GM23338 (cell line): ENCODE measurements at regions not wholly inside any gene's neighbourhood (a gene's known extent, or its start where the extent isn't known, plus 50 kb on each side); places are given as distances from the start of the nearest gene placed in this dataset.

Experiments
- ATAC-seq: fragments of 200-7000 bp; cut with Tn5 transposase; 3 replicates; pipeline ENCODE4 v1.9.1; 2020
- DNase-seq: peaks from one replicate; pipeline ENCODE4 v3.0.0-alpha.2; 2015; ENCODE audit warnings: low spot score
- H2AFZ ChIP-seq: fragments of 200-600 bp; sonication (generic); 2 replicates; pipeline ENCODE4 v1.8.0; 2016; ENCODE audit warnings: antibody characterized with exemption, mild to moderate bottlenecking, moderate library complexity
- H3F3A ChIP-seq: fragments of 200-600 bp; sonication (generic); replicated peaks from 2 replicates; pipeline ENCODE4 v1.8.0; 2017; ENCODE audit warnings: antibody characterized with exemption, mixed run types, low read depth
- H3K27ac ChIP-seq: fragments of 200-600 bp; sonication (generic); 2 replicates; pipeline ENCODE4 v1.6.1; 2016; ENCODE audit warnings: low read depth
- H3K27me3 ChIP-seq: fragments of 200-600 bp; sonication (generic); 2 replicates; pipeline ENCODE4 v1.8.0; 2016; ENCODE audit warnings: mild to moderate bottlenecking, mixed run types, moderate library complexity; ENCODE audit not compliant: insufficient read depth
- H3K36me3 ChIP-seq: fragments of 200-600 bp; sonication (generic); 2 replicates; pipeline ENCODE4 v1.8.0; 2016; ENCODE audit warnings: mild to moderate bottlenecking; ENCODE audit not compliant: insufficient read depth
- H3K4me1 ChIP-seq: fragments of 200-600 bp; sonication (generic); 2 replicates; pipeline ENCODE4 v1.8.0; 2016; ENCODE audit warnings: mild to moderate bottlenecking, moderate library complexity; ENCODE audit not compliant: insufficient read depth
- H3K4me2 ChIP-seq: fragments of 200-600 bp; sonication (generic); 2 replicates; pipeline ENCODE4 v1.7.1; 2017; ENCODE audit warnings: mixed run types
- H3K4me3 ChIP-seq: fragments of 200-600 bp; sonication (generic); 2 replicates; pipeline ENCODE4 v1.6.1; 2016; ENCODE audit warnings: mixed run types
- H3K79me2 ChIP-seq: fragments of 200-600 bp; sonication (generic); replicated peaks from 2 replicates; pipeline ENCODE4 v1.8.0; 2017; ENCODE audit warnings: mild to moderate bottlenecking; ENCODE audit not compliant: insufficient read depth
- H3K9me2 ChIP-seq: fragments of 200-600 bp; sonication (generic); 2 replicates; pipeline ENCODE4 v1.8.0; 2017; ENCODE audit not compliant: insufficient read depth
- H4K20me1 ChIP-seq: fragments of 200-600 bp; sonication (generic); replicated peaks from 2 replicates; pipeline ENCODE4 v1.8.0; 2017; ENCODE audit warnings: mild to moderate bottlenecking; ENCODE audit not compliant: insufficient read depth
- H3K27ac Mint-ChIP-seq: 2 replicates; pipeline ENCODE4 v1.8.0; 2020; ENCODE audit warnings: inconsistent platforms, mild to moderate bottlenecking, moderate library complexity, mixed read lengths
- H3K27me3 Mint-ChIP-seq: 3 replicates; pipeline ENCODE4 v1.8.0; 2022; ENCODE audit warnings: low read depth, mild to moderate bottlenecking, moderate library complexity, mixed read lengths, inconsistent platforms; ENCODE audit not compliant: insufficient read depth, poor library complexity
- H3K36me3 Mint-ChIP-seq: 3 replicates; pipeline ENCODE4 v1.8.0; 2021; ENCODE audit warnings: low read depth, mild to moderate bottlenecking, inconsistent platforms, moderate library complexity, mixed read lengths
- H3K4me1 Mint-ChIP-seq: 3 replicates; pipeline ENCODE4 v1.8.0; 2020; ENCODE audit warnings: mild to moderate bottlenecking, inconsistent platforms, mixed read lengths
- H3K4me3 Mint-ChIP-seq: 3 replicates; pipeline ENCODE4 v1.8.0; 2021; ENCODE audit warnings: moderate library complexity, mild to moderate bottlenecking, inconsistent platforms, mixed read lengths
- H3K9me3 Mint-ChIP-seq: 3 replicates; pipeline ENCODE4 v1.8.0; 2020; ENCODE audit warnings: moderate library complexity, mild to moderate bottlenecking, inconsistent platforms, mixed read lengths
- CREB1 ChIP-seq: fragments of 250-450 bp; sonication (Bioruptor Pico); IDR thresholded peaks from 2 replicates; pipeline ENCODE4 v1.5.0; 2020; ENCODE audit warnings: low read depth, mild to moderate bottlenecking, moderate library complexity
- CTCF ChIP-seq, 2 experiments: fragments of 200-600 bp in 1 of 2; sonication (generic) in 1 of 2; conservative IDR thresholded peaks; 2 replicates each; pipeline versions ENCODE4 v1.5.1 to v1.6.1; 2016 to 2017; ENCODE audit warnings: antibody characterized with exemption in 2 of 2, low read depth in 2 of 2, mild to moderate bottlenecking in 2 of 2, moderate library complexity in 1 of 2
- ETS1 ChIP-seq: IDR thresholded peaks from 2 replicates; pipeline ENCODE4 v1.6.1; 2016; ENCODE audit warnings: antibody characterized with exemption
- EZH2 ChIP-seq: fragments of 200-600 bp; sonication (generic); IDR thresholded peaks from one replicate; pipeline ENCODE4 v1.8.0; 2017; ENCODE audit warnings: antibody characterized with exemption, mild to moderate bottlenecking, low read depth; ENCODE audit not compliant: unreplicated experiment
- EZH2phosphoT487 ChIP-seq: fragments of 200-600 bp; sonication (generic); IDR thresholded peaks from one replicate; pipeline ENCODE4 v1.8.1; 2018; ENCODE audit warnings: antibody characterized with exemption; ENCODE audit not compliant: unreplicated experiment
- JUNB ChIP-seq: IDR thresholded peaks from one replicate; pipeline ENCODE4 v1.6.1; 2016; ENCODE audit warnings: antibody characterized with exemption; ENCODE audit not compliant: unreplicated experiment
- NANOG ChIP-seq: IDR thresholded peaks from 2 replicates; pipeline ENCODE4 v1.6.1; 2016; ENCODE audit warnings: antibody characterized with exemption, borderline replicate concordance
- POLR2AphosphoS5 ChIP-seq: IDR thresholded peaks from 2 replicates; pipeline ENCODE4 v1.6.1; 2016; ENCODE audit warnings: antibody characterized with exemption, low read depth
- REST ChIP-seq: IDR thresholded peaks from one replicate; pipeline ENCODE4 v1.6.1; 2018; ENCODE audit warnings: antibody characterized with exemption; ENCODE audit not compliant: unreplicated experiment
- STAT1 ChIP-seq: IDR thresholded peaks from one replicate; pipeline ENCODE4 v1.6.1; 2016; ENCODE audit warnings: antibody characterized with exemption; ENCODE audit not compliant: unreplicated experiment
- ZNF114 ChIP-seq: fragments of 250-450 bp; sonication (Bioruptor Pico); IDR thresholded peaks from 2 replicates; pipeline ENCODE4 v1.5.0; 2020; ENCODE audit warnings: mild to moderate bottlenecking, moderate library complexity
- ZNF331 ChIP-seq: fragments of 250-450 bp; sonication (Bioruptor Pico); IDR thresholded peaks from 2 replicates; pipeline ENCODE4 v1.5.0; 2020; ENCODE audit warnings: low read depth, mild to moderate bottlenecking, moderate library complexity
- ZNF462 ChIP-seq: fragments of 250-450 bp; sonication (Bioruptor Pico); IDR thresholded peaks from 2 replicates; pipeline ENCODE4 v1.5.0; 2020; ENCODE audit warnings: mild to moderate bottlenecking, moderate library complexity

- H3K27me3 Mint-ChIP-seq, result peaks cover 6% of the 10 kb centered on the region
- H3K27ac Mint-ChIP-seq, result no peak overlapping the region
- no peaks in the 10 kb centered on the region for H3K79me2 ChIP-seq
- H3F3A ChIP-seq, result no peaks in the 10 kb centered on the region
- DNase-seq, result no peak
- ATAC-seq, result no peak
- H3K9me2 ChIP-seq, result no peaks in the 10 kb centered on the region
- no peaks in the 10 kb centered on the region for H4K20me1 ChIP-seq
- no peak overlapping the region for H3K4me3 ChIP-seq
- TF ChIP-seq NANOG, result no peak
- no peak for TF ChIP-seq STAT1
- TF ChIP-seq ZNF462, result no peak
- no peak for TF ChIP-seq ETS1
- TF ChIP-seq POLR2AphosphoS5, result no peak
- TF ChIP-seq REST, result no peak
- no peak for TF ChIP-seq CREB1 (CRISPR knock-in tag)
- no peak for TF ChIP-seq EZH2
- TF ChIP-seq JUNB, result no peak
- TF ChIP-seq CTCF (conservative IDR thresholded peaks at IDR 0.05; ENCODE audit: low read depth in 2 of 2), result no peak
- no peak for TF ChIP-seq ZNF114 (CRISPR knock-in tag)
- no peak for TF ChIP-seq ZNF331 (CRISPR knock-in tag)
- TF ChIP-seq EZH2phosphoT487, result no peak
- no peak overlapping the region for H3K4me2 ChIP-seq
- no peak overlapping the region for H3K4me3 Mint-ChIP-seq
- H3K4me1 Mint-ChIP-seq, result peaks cover 8% of the 10 kb centered on the region
- no peaks in the 10 kb centered on the region; the same call in 1 of the 2 replicates for H3K4me1 ChIP-seq
- H3K9me3 Mint-ChIP-seq, result no peaks in the 10 kb centered on the region
- H3K27me3 ChIP-seq, result no peaks in the 10 kb centered on the region
- H3K36me3 Mint-ChIP-seq, result no peaks in the 10 kb centered on the region
- no peak overlapping the region for H2AFZ ChIP-seq
- no peak overlapping the region for H3K27ac ChIP-seq
- no peaks in the 10 kb centered on the region for H3K36me3 ChIP-seq
These were observed 96.3 kb downstream of the MRPL14 start for GRCh38 chr6:44030812-44031454.
